Small intestine (tissue), 7 donors: ENCODE measurements at regions not wholly inside any gene's neighbourhood (a gene's known extent, or its start where the extent isn't known, plus 50 kb on each side); places are given as distances from the start of the nearest gene placed in this dataset.

ENCODE experiments used
- DNase-seq, 2 donors: peaks; one replicate each; pipeline versions ENCODE4 v3.0.0 to v3.0.0-alpha.2; 2013
- FAIRE-seq: peaks from 2 replicates; lab custom pipeline; 2012; peaks lifted over from hg19 to GRCh38; lab: Jason Lieb, UNC
- H3K27ac ChIP-seq, 3 donors: one replicate each; pipeline ENCODE4 v1.5.1; 2013; ENCODE audit warnings: low read length in 2 of 3, mild to moderate bottlenecking in 2 of 3, control low read depth in 1 of 3, inconsistent platforms in 1 of 3, low read depth in 1 of 3, moderate library complexity in 1 of 3
- H3K27me3 ChIP-seq, 3 donors: one replicate each; pipeline ENCODE4 v1.6.1; 2013; ENCODE audit warnings: low read length in 3 of 3, inconsistent platforms in 1 of 3; ENCODE audit not compliant: control insufficient read depth in 3 of 3, insufficient read depth in 3 of 3
- H3K36me3 ChIP-seq, 3 donors: one replicate each; pipeline ENCODE4 v1.6.1; 2013; ENCODE audit warnings: low read length in 3 of 3, inconsistent platforms in 1 of 3, low read depth in 1 of 3, mild to moderate bottlenecking in 1 of 3, moderate library complexity in 1 of 3; ENCODE audit not compliant: control insufficient read depth in 3 of 3, insufficient read depth in 2 of 3
- H3K4me1 ChIP-seq, 3 donors: one replicate each; pipeline ENCODE4 v1.6.1; 2013; ENCODE audit warnings: low read length in 2 of 3, inconsistent platforms in 1 of 3, low read depth in 1 of 3, mild to moderate bottlenecking in 1 of 3, moderate library complexity in 1 of 3; ENCODE audit not compliant: control insufficient read depth in 3 of 3, insufficient read depth in 2 of 3
- H3K4me3 ChIP-seq, 3 donors: one replicate each; pipeline ENCODE4 v1.5.1; 2013; ENCODE audit warnings: low read length in 3 of 3, control low read depth in 1 of 3, inconsistent platforms in 1 of 3, low read depth in 1 of 3, mild to moderate bottlenecking in 1 of 3, moderate library complexity in 1 of 3
- H3K9me3 ChIP-seq, 2 donors: one replicate each; pipeline ENCODE4 v1.6.1; 2013; ENCODE audit warnings: low read depth in 1 of 2, low read length in 1 of 2; ENCODE audit not compliant: control insufficient read depth in 2 of 2, insufficient read depth in 1 of 2
- WGBS, 3 donors: extraction: QIAGEN DNeasy Blood & Tissue Kit; methylation state at CpG; one replicate each; pipeline ENCODE4 v1.1.7; 2013; 5-methylcytosine and 5-hydroxymethylcytosine counted together
- donor health status: healthy with polysubstance abuse.
- donor health status: control.
- donor health status: control.
- donor health status: Bipolar disorder and iron deficiency.
- donor health status: healthy.

GRCh38 chr2:108067820-108068405 is 81.6 kb downstream of the SLC5A7 start:
- DNase-seq (no peak), FAIRE-seq (no peak)
- H3K9me3 ChIP-seq: no peaks in the 10 kb centered on the region
- 78 to 86% (median 80%) methylated on average over 8 of the region's 8 CpGs for WGBS, 3 donors
- no peaks in the 10 kb centered on the region for H3K4me1 ChIP-seq
- no peaks in the 10 kb centered on the region for H3K27me3 ChIP-seq
- no peak overlapping the region for H3K4me3 ChIP-seq
- H3K36me3 ChIP-seq: no peaks in the 10 kb centered on the region
- no peak overlapping the region for H3K27ac ChIP-seq

- Histone ChIP-seq H3K27me3 (no peaks in the 10 kb centered on the region), H3K27ac (no peak overlapping the region), H3K36me3 (no peaks in the 10 kb centered on the region), H3K4me3 (no peak overlapping the region), H3K9me3 (no peaks in the 10 kb centered on the region), H3K4me1 (no peaks in the 10 kb centered on the region)
- WGBS, 3 donors: 78 to 85% (median 80%) methylated on average over 8 of the region's 8 CpGs
- DNase-seq: no peak
- FAIRE-seq: no peak
These were observed 83.4 kb downstream of the SLC5A7 start for GRCh38 chr2:108069515-108070310.

- no peak for FAIRE-seq
- Histone ChIP-seq H3K4me1 (no peaks in the 10 kb centered on the region), H3K36me3 (no peaks in the 10 kb centered on the region), H3K4me3 (no peak overlapping the region), H3K27ac (peak overlapping the region in 1 of 3 donors; percentile 8), H3K9me3 (no peaks in the 10 kb centered on the region), H3K27me3 (no peaks in the 10 kb centered on the region)
- WGBS, 3 donors: 69 to 91% (median 87%) methylated on average over 4 of the region's 4 CpGs
- no peak for DNase-seq
These were observed 87.2 kb downstream of the SLC5A7 start for GRCh38 chr2:108073415-108074072.

GRCh38 chr2:108074150-108074549 is 87.8 kb downstream of the SLC5A7 start:
- Histone ChIP-seq H3K4me1 (no peaks in the 10 kb centered on the region), H3K36me3 (no peaks in the 10 kb centered on the region), H3K9me3 (no peaks in the 10 kb centered on the region), H3K27ac (no peak overlapping the region), H3K27me3 (no peaks in the 10 kb centered on the region), H3K4me3 (no peak overlapping the region)
- FAIRE-seq: no peak
- whole genome bisulfite sequencing, 3 donors: 88 to 93% (median 93%) methylated on average over 4 of the region's 4 CpGs
- DNase-seq: no peak

GRCh38 chr2:108074946-108075345 is 88.6 kb downstream of the SLC5A7 start:
- Histone ChIP-seq H3K27ac (no peak overlapping the region), H3K27me3 (no peaks in the 10 kb centered on the region), H3K4me1 (no peaks in the 10 kb centered on the region), H3K36me3 (no peaks in the 10 kb centered on the region), H3K4me3 (no peak overlapping the region), H3K9me3 (no peaks in the 10 kb centered on the region)
- no peak for DNase-seq
- whole genome bisulfite sequencing, 3 donors: 74 to 77% (median 76%) methylated on average over 5 of the region's 5 CpGs
- FAIRE-seq: no peak

- Histone ChIP-seq H3K36me3 (no peaks in the 10 kb centered on the region), H3K4me3 (no peak overlapping the region), H3K9me3 (no peaks in the 10 kb centered on the region), H3K27ac (no peak overlapping the region), H3K27me3 (no peaks in the 10 kb centered on the region), H3K4me1 (no peaks in the 10 kb centered on the region)
- FAIRE-seq (no peak), DNase-seq (no peak)
- 86 to 97% (median 86%) methylated on average over 5 of the region's 5 CpGs for WGBS, 3 donors
These were observed 90.2 kb downstream of the SLC5A7 start for GRCh38 chr2:108076527-108076926.

GRCh38 chr2:108079736-108080135 is 93.4 kb downstream of the SLC5A7 start:
- DNase-seq (no peak), FAIRE-seq (no peak)
- H3K4me3 ChIP-seq: no peak overlapping the region
- peaks cover 0 to 2% of the 10 kb centered on the region in 2 donors for H3K9me3 ChIP-seq
- H3K36me3 ChIP-seq: no peaks in the 10 kb centered on the region
- H3K27ac ChIP-seq: no peak overlapping the region
- H3K27me3 ChIP-seq: no peaks in the 10 kb centered on the region
- H3K4me1 ChIP-seq: no peaks in the 10 kb centered on the region

GRCh38 chr2:108080177-108080576 is 93.9 kb downstream of the SLC5A7 start:
- H3K27me3 ChIP-seq: no peaks in the 10 kb centered on the region
- no peak for FAIRE-seq

More at GRCh38 chr2:108080177-108080576, 93.9 kb downstream of the SLC5A7 start:
- Histone ChIP-seq H3K27ac (no peak overlapping the region), H3K4me1 (no peaks in the 10 kb centered on the region), H3K36me3 (no peaks in the 10 kb centered on the region), H3K9me3 (peaks cover 0 to 2% of the 10 kb centered on the region in 2 donors), H3K4me3 (no peak overlapping the region)
- 59 to 87% (median 79%) methylated on average over 1 of the region's 1 CpG for WGBS, 3 donors
- no peak for DNase-seq
